SK-N-SH (cell line): ENCODE measurements at regions not wholly inside any gene's neighbourhood (a gene's known extent, or its start where the extent isn't known, plus 50 kb on each side); places are given as distances from the start of the nearest gene placed in this dataset.

Experiments
- CTCF ChIA-PET: fragments of 300-600, 350-600 bp; formaldehyde crosslinking; extraction: SDS; loops from one replicate; lab custom pipeline; 2021; lab: Yijun Ruan, JAX
- POLR2A ChIA-PET: fragments of 350-600 bp; sonication (Branson Sonifier 250); formaldehyde crosslinking; extraction: SDS; loops from one replicate; lab custom pipeline; 2020; ENCODE audit warnings: antibody characterized with exemption, inconsistent platforms; lab: Yijun Ruan, JAX
- DNase-seq: peaks from one replicate; pipeline ENCODE4 v3.0.0; 2012
- H2AFZ ChIP-seq: fragments of 200-600 bp; sonication (generic); 2 replicates; pipeline ENCODE4 v1.8.1; 2016; ENCODE audit warnings: antibody characterized with exemption, mild to moderate bottlenecking, low read depth
- H3F3A ChIP-seq: fragments of 200-600 bp; sonication (generic); replicated peaks from 2 replicates; pipeline ENCODE3; 2016; ENCODE audit warnings: antibody characterized with exemption, mild to moderate bottlenecking; ENCODE audit not compliant: insufficient read depth
- H3K27ac ChIP-seq, 2 experiments: fragments of 200-500 bp in 1 of 2; fragments of 200-600 bp in 1 of 2; sonication (Bioruptor generic) in 1 of 2; sonication (generic), shearing (Covaris generic) in 1 of 2; 2 replicates each; pipeline versions ENCODE4 v1.5.1 to v1.6.1; 2014 to 2016; ENCODE audit warnings: low read depth in 2 of 2, inconsistent platforms in 1 of 2, low read length in 1 of 2, mild to moderate bottlenecking in 1 of 2, mixed read lengths in 1 of 2
- H3K27me3 ChIP-seq: fragments of 200-600 bp; sonication (generic), shearing (Covaris generic); 2 replicates; pipeline ENCODE4 v1.6.1; 2016; ENCODE audit warnings: mixed run types; ENCODE audit not compliant: insufficient read depth
- H3K36me3 ChIP-seq, 2 experiments: fragments of 200-500 bp in 1 of 2; fragments of 200-600 bp in 1 of 2; sonication (Bioruptor generic) in 1 of 2; sonication (generic) in 1 of 2; replicated peaks in 1 of 2; 2 replicates each; pipeline versions ENCODE3 to v1.5.1; 2014 to 2016; ENCODE audit warnings: low read length in 1 of 2, mild to moderate bottlenecking in 1 of 2; ENCODE audit not compliant: insufficient read depth in 2 of 2, control insufficient read depth in 1 of 2
- H3K4me1 ChIP-seq, 2 experiments: fragments of 200-500 bp in 1 of 2; fragments of 200-600 bp in 1 of 2; sonication (Bioruptor generic) in 1 of 2; sonication (generic), shearing (Covaris generic) in 1 of 2; 2 replicates each; pipeline versions ENCODE4 v1.5.1 to v1.6.1; 2014 to 2016; ENCODE audit warnings: low read depth in 1 of 2, low read length in 1 of 2, mixed run types in 1 of 2; ENCODE audit not compliant: insufficient read depth in 2 of 2, control insufficient read depth in 1 of 2
- H3K4me2 ChIP-seq: fragments of 200-600 bp; sonication (generic), shearing (Covaris generic); 2 replicates; pipeline ENCODE4 v1.6.1; 2017; ENCODE audit warnings: mixed run types
- H3K4me3 ChIP-seq, 2 experiments: fragments of 200-500 bp in 1 of 2; fragments of 200-600 bp in 1 of 2; sonication (Bioruptor generic) in 1 of 2; sonication (generic), shearing (Covaris generic) in 1 of 2; 2 replicates each; pipeline versions ENCODE4 v1.5.1 to v1.8.1; 2014 to 2016; ENCODE audit warnings: low read depth in 2 of 2, inconsistent platforms in 1 of 2, low read length in 1 of 2, mild to moderate bottlenecking in 1 of 2, mixed read lengths in 1 of 2, moderate library complexity in 1 of 2
- H3K79me2 ChIP-seq: fragments of 200-600 bp; sonication (generic); 2 replicates; pipeline ENCODE4 v1.8.1; 2017; ENCODE audit warnings: mild to moderate bottlenecking; ENCODE audit not compliant: insufficient read depth
- H3K9ac ChIP-seq: fragments of 200-600 bp; sonication (generic); 2 replicates; pipeline ENCODE4 v1.6.1; 2017; ENCODE audit warnings: mixed run types
- H3K9me2 ChIP-seq: fragments of 200-600 bp; sonication (generic); 2 replicates; pipeline ENCODE4 v1.6.1; 2017; ENCODE audit warnings: mixed run types
- H3K9me3 ChIP-seq: fragments of 200-600 bp; sonication (generic); 2 replicates; pipeline ENCODE4 v1.6.1; 2017; ENCODE audit warnings: mixed run types, mild to moderate bottlenecking, moderate library complexity
- H4K20me1 ChIP-seq: fragments of 200-600 bp; sonication (generic); 2 replicates; pipeline ENCODE4 v1.6.1; 2017; ENCODE audit warnings: mild to moderate bottlenecking, mixed run types; ENCODE audit not compliant: insufficient read depth
- CHD2 ChIP-seq: fragments of 150-350 bp; IDR thresholded peaks from 2 replicates; pipeline ENCODE4 v1.6.1; 2018; ENCODE audit warnings: low read length; ENCODE audit not compliant: partially characterized antibody
- ELF1 ChIP-seq: IDR thresholded peaks from 2 replicates; pipeline ENCODE4 v1.4.0; 2012
- GABPA ChIP-seq: IDR thresholded peaks from 2 replicates; pipeline ENCODE4 v1.4.0; 2012; ENCODE audit warnings: low read depth, mild to moderate bottlenecking
- GATA2 ChIP-seq: sonication (generic); formaldehyde crosslinking; IDR thresholded peaks from 2 replicates; pipeline ENCODE4 v1.5.0; 2020; ENCODE audit warnings: mild to moderate bottlenecking, missing genetic modification reagents
- MXI1 ChIP-seq: IDR thresholded peaks from 2 replicates; pipeline ENCODE4 v1.6.1; 2012; ENCODE audit warnings: mild to moderate bottlenecking, low read depth, low read length, improper control_type of control experiment
- NFIC ChIP-seq: IDR thresholded peaks from 2 replicates; pipeline ENCODE4 v1.4.0; 2012; ENCODE audit warnings: borderline replicate concordance
- NRF1 ChIP-seq: IDR thresholded peaks from 2 replicates; pipeline ENCODE4 v1.6.1; 2012; ENCODE audit warnings: low read depth, mild to moderate bottlenecking, low read length
- RAD21 ChIP-seq: IDR thresholded peaks from 2 replicates; pipeline ENCODE4 v1.6.1; 2012; ENCODE audit warnings: mild to moderate bottlenecking, low read length
- SIN3A ChIP-seq: IDR thresholded peaks from 2 replicates; pipeline ENCODE4 v1.6.1; 2012; ENCODE audit warnings: low read depth, mild to moderate bottlenecking, low read length, moderate library complexity, borderline replicate concordance
- WGBS: methylation state at CpG from one replicate; pipeline ENCODE4 v1.1.6; 2017; ENCODE audit warnings: low lambda C conversion rate; 5-methylcytosine and 5-hydroxymethylcytosine counted together
- TF ChIP-seq, protein P1 (sequence below): IDR thresholded peaks from 2 replicates; pipeline ENCODE4 v1.4.0; 2012; ENCODE audit warnings: low read depth
- TF ChIP-seq, protein P2 (sequence below): IDR thresholded peaks from 2 replicates; pipeline ENCODE4 v1.4.0; 2012; ENCODE audit warnings: low read depth, borderline replicate concordance
- TF ChIP-seq, protein P3 (sequence below): IDR thresholded peaks from 2 replicates; pipeline ENCODE4 v1.6.1; 2012; ENCODE audit warnings: mild to moderate bottlenecking, low read depth, low read length, moderate library complexity
- TF ChIP-seq, protein P4 (sequence below): fragments of 200-600 bp; sonication (generic); IDR thresholded peaks from 2 replicates; pipeline ENCODE4 v1.6.1; 2017; ENCODE audit warnings: antibody characterized with exemption, mild to moderate bottlenecking, moderate library complexity

DNA sequence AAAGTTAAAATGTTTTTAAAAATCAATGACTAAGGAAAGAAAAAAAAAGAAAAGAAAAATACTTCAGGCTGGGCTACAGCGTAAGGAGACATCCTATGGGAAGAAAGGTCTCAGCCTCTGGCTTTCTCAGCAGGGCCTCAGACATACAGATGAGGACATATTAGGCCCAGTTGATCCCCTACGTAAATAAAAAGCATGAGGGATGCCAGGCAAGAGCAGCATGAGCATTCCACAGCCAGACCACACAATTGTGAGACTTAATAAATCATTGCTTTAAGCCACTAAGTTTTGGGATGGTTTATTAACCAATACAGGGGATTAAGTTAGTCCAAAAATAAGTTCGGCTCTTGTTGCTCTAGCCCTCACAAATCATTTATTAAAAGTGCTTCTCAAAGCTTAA, 394.1 kb upstream of the NECTIN3 start:
- Histone ChIP-seq H2AFZ (0 out of 2 replicates have a peak overlapping the region, but pooled peaks have one; percentile 6), H3F3A (no peaks in the 10 kb centered on the region), H3K27ac (no peak overlapping the region), H3K4me2 (no peak overlapping the region), H3K9me3 (no peaks in the 10 kb centered on the region), H3K79me2 (no peaks in the 10 kb centered on the region), H3K9ac (no peak overlapping the region), H3K36me3 (no peaks in the 10 kb centered on the region), H3K4me1 (no peaks in the 10 kb centered on the region), H3K9me2 (no peaks in the 10 kb centered on the region), H3K4me3 (no peak overlapping the region), H4K20me1 (no peaks in the 10 kb centered on the region), H3K27me3 (no peaks in the 10 kb centered on the region)
- TF ChIP-seq GABPA (no peak), NFIC (no peak), NRF1 (no peak), MXI1 (no peak), GATA2 (CRISPR knock-in tag) (no peak), RAD21 (no peak), ELF1 (no peak), CHD2 (no peak), SIN3A (no peak)
- TF ChIP-seq, protein P1, sequence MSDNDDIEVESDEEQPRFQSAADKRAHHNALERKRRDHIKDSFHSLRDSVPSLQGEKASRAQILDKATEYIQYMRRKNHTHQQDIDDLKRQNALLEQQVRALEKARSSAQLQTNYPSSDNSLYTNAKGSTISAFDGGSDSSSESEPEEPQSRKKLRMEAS: no peak
- TF ChIP-seq, protein P2, sequence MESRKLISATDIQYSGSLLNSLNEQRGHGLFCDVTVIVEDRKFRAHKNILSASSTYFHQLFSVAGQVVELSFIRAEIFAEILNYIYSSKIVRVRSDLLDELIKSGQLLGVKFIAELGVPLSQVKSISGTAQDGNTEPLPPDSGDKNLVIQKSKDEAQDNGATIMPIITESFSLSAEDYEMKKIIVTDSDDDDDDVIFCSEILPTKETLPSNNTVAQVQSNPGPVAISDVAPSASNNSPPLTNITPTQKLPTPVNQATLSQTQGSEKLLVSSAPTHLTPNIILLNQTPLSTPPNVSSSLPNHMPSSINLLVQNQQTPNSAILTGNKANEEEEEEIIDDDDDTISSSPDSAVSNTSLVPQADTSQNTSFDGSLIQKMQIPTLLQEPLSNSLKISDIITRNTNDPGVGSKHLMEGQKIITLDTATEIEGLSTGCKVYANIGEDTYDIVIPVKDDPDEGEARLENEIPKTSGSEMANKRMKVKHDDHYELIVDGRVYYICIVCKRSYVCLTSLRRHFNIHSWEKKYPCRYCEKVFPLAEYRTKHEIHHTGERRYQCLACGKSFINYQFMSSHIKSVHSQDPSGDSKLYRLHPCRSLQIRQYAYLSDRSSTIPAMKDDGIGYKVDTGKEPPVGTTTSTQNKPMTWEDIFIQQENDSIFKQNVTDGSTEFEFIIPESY: no peak
- TF ChIP-seq, protein P3, sequence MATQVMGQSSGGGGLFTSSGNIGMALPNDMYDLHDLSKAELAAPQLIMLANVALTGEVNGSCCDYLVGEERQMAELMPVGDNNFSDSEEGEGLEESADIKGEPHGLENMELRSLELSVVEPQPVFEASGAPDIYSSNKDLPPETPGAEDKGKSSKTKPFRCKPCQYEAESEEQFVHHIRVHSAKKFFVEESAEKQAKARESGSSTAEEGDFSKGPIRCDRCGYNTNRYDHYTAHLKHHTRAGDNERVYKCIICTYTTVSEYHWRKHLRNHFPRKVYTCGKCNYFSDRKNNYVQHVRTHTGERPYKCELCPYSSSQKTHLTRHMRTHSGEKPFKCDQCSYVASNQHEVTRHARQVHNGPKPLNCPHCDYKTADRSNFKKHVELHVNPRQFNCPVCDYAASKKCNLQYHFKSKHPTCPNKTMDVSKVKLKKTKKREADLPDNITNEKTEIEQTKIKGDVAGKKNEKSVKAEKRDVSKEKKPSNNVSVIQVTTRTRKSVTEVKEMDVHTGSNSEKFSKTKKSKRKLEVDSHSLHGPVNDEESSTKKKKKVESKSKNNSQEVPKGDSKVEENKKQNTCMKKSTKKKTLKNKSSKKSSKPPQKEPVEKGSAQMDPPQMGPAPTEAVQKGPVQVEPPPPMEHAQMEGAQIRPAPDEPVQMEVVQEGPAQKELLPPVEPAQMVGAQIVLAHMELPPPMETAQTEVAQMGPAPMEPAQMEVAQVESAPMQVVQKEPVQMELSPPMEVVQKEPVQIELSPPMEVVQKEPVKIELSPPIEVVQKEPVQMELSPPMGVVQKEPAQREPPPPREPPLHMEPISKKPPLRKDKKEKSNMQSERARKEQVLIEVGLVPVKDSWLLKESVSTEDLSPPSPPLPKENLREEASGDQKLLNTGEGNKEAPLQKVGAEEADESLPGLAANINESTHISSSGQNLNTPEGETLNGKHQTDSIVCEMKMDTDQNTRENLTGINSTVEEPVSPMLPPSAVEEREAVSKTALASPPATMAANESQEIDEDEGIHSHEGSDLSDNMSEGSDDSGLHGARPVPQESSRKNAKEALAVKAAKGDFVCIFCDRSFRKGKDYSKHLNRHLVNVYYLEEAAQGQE: no peak
- TF ChIP-seq, protein P4, sequence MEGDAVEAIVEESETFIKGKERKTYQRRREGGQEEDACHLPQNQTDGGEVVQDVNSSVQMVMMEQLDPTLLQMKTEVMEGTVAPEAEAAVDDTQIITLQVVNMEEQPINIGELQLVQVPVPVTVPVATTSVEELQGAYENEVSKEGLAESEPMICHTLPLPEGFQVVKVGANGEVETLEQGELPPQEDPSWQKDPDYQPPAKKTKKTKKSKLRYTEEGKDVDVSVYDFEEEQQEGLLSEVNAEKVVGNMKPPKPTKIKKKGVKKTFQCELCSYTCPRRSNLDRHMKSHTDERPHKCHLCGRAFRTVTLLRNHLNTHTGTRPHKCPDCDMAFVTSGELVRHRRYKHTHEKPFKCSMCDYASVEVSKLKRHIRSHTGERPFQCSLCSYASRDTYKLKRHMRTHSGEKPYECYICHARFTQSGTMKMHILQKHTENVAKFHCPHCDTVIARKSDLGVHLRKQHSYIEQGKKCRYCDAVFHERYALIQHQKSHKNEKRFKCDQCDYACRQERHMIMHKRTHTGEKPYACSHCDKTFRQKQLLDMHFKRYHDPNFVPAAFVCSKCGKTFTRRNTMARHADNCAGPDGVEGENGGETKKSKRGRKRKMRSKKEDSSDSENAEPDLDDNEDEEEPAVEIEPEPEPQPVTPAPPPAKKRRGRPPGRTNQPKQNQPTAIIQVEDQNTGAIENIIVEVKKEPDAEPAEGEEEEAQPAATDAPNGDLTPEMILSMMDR: no peak
- 49% methylated on average over 3 of the region's 3 CpGs for WGBS
- no peak for DNase-seq
- ChIA-PET CTCF (interaction anchor here (0.6 kb wide), 1 partner anchor 59 kb away, joined by 4 read pairs; no protein-coding TSS in a partner anchor), POLR2A (no interaction called here)
